GM10248 (cell line): ENCODE measurements at regions not wholly inside any gene's neighbourhood (a gene's known extent, or its start where the extent isn't known, plus 50 kb on each side); places are given as distances from the start of the nearest gene placed in this dataset.

ENCODE experiments used
- CTCF ChIA-PET: fragments of 300-600 bp; sonication (Branson Sonifier 250); formaldehyde crosslinking; extraction: SDS; loops from one replicate; lab custom pipeline; 2021; ENCODE audit warnings: antibody characterized with exemption; lab: Yijun Ruan, JAX
- POLR2A ChIA-PET: fragments of 350-650 bp; sonication (Branson Sonifier 250); formaldehyde crosslinking; extraction: SDS; loops from one replicate; lab custom pipeline; 2020; ENCODE audit warnings: antibody characterized with exemption; lab: Yijun Ruan, JAX
- DNase-seq: peaks from one replicate; pipeline ENCODE4 v3.0.0; 2012; ENCODE audit errors: extremely low spot score
- CTCF ChIP-seq: IDR thresholded peaks from 2 replicates; pipeline ENCODE4 v1.5.1; 2012; ENCODE audit warnings: mild to moderate bottlenecking, low read depth; ENCODE audit errors: extremely low read depth, missing control alignments, control extremely low read depth

DNA sequence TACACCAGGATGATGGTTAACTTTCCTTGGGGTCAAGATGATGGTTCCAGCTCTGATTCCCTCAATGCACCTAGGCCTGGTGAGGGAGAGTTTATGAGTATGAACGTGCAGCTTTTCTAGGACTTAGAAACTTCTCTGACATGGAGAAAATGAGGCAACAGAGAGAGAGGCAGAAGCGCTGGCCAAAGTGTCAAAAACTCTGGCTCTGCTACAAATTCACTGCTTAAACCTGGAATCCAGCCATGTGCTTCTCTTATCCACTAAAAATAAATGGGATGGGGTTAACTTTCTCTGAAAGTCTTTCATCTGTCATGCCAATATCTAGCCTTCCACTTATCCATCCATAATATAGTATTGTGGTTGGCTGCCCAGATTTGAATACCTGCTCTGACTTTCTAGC, 568.7 kb downstream of the MED13L start:
- no peak for TF ChIP-seq CTCF
- ChIA-PET CTCF (no interaction called here), POLR2A (no interaction called here)
- no peak for DNase-seq

GRCh38 chr12:115700896-115701465, 576.5 kb downstream of the MED13L start:
- no peak for DNase-seq
- ChIA-PET POLR2A (no interaction called here), CTCF (interaction anchor here (1.2 kb wide), 1 partner anchor 12 kb away, joined by 3 read pairs; no protein-coding TSS in a partner anchor)
- no peak for TF ChIP-seq CTCF

DNA sequence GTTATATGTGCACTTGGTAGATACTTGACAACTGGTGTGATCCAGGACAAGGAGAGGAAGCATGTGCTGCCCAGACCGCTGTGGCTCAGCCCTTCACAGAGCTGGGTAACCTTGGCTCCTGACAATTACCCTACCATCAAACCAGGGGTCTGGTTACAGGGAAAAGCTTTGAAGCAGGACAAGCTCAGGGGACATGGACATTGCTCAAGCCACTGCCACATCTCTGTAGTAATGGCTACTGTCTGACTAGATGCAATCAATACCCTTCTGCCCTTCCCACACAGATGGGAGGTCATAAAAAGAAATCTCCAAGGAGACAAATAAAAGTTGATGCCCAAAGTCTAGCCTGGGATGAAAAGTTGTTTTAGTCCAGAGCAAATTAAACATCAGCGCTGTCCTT, 577.4 kb downstream of the MED13L start:
- TF ChIP-seq CTCF: no peak
- DNase-seq: no peak
- ChIA-PET POLR2A (no interaction called here), CTCF (no interaction called here)

GRCh38 chr12:115698257-115698656, 579.2 kb downstream of the MED13L start:
- CTCF ChIA-PET: no interaction called here
- TF ChIP-seq CTCF: no peak
- POLR2A ChIA-PET: no interaction called here
- DNase-seq: no peak

DNA sequence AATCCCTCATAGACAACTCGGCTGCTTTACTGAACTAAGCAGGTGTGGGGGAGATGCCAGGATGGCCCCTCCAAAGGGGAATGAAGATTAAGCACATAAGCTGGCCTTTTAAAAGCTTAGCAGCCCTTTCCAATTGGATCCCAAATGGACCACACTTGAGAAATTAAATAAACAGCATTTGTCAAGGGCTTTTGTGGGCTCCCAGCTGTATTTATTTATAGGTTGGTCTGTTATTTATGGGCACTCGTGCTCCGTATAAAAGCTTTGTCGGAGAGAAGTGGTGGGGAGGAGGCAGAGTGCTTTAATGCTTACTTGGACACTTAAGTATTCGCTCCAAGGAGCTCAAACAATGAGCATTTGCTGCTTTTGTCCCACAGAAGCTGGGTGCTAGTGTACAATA, 580.2 kb downstream of the MED13L start:
- no peak for DNase-seq
- POLR2A ChIA-PET: no interaction called here
- TF ChIP-seq CTCF: no peak
- CTCF ChIA-PET: no interaction called here

- no peak for DNase-seq
- TF ChIP-seq CTCF: no peak
- CTCF ChIA-PET: interaction anchor here (1.1 kb wide), 1 partner anchor 12 kb away, joined by 3 read pairs; no protein-coding TSS in a partner anchor
- POLR2A ChIA-PET: no interaction called here
Measured at GRCh38 chr12:115694564-115694963, 582.9 kb downstream of the MED13L start.

DNA sequence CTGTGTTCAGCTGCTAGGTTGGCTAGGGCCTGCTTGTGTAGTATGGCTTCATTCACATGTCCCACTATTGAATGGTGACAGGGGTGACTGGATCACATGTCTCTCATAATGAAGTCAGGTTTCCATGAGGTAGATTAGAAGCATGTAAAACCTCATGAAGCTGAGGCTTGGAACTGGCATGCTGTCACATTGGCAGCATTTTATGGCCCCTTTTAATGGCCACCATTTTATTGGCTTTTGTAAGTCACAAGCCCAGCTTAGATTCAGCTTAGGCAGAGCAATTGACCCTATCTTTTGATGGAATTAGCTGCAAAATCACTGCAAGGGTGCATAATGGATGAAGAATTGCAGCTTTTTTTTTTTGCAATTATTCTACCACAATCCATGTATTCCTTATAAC, 583.5 kb downstream of the MED13L start:
- POLR2A ChIA-PET: no interaction called here
- no peak for TF ChIP-seq CTCF
- DNase-seq: no peak
- CTCF ChIA-PET: no interaction called here
